HCT116 (cell line): ENCODE measurements at regions not wholly inside any gene's neighbourhood (a gene's known extent, or its start where the extent isn't known, plus 50 kb on each side); places are given as distances from the start of the nearest gene placed in this dataset.
"Not testable (repeated sequence)": the region's sequence is repeated elsewhere in the genome, so short reads cannot be mapped to it uniquely, and the experiment has no call there.

Source experiments
- ATAC-seq: fragments of 200-7000 bp; cut with Tn5 transposase; 2 replicates; pipeline ENCODE4 v1.9.1; 2020; ENCODE audit warnings: mild to moderate bottlenecking, moderate library complexity
- BruUV-seq: library from RNA; stranded (reverse); fragments of 400-500 nt; replicated peaks from 2 replicates; lab custom pipeline; 2021; lab: Mats Ljungman, UMichigan
- CTCF ChIA-PET: fragments of 300-600 bp; sonication (Branson Sonifier 250); formaldehyde crosslinking; loops from one replicate; lab custom pipeline; 2021; ENCODE audit warnings: antibody characterized with exemption; lab: Charles Lee
- POLR2A ChIA-PET: fragments of 300-600, 350-600 bp; sonication (Branson Sonifier 250); formaldehyde crosslinking; loops from one replicate; lab custom pipeline; 2021; ENCODE audit warnings: antibody characterized with exemption; lab: Charles Lee
- RAD21 ChIA-PET, 2 experiments: fragments of 300-600 bp; sonication (Branson Sonifier 250); formaldehyde crosslinking; loops; one replicate each; lab custom pipeline; 2023; ENCODE audit warnings: low total read pairs in 2 of 2; ENCODE audit not compliant: uncharacterized antibody in 2 of 2, unreplicated experiment in 2 of 2, low non-redundant PET in 1 of 2; lab: Charles Lee
- DNase-seq: peaks from one replicate; pipeline ENCODE4 v3.0.0-alpha.2; 2010; ENCODE audit warnings: low read depth, low spot score
- H2AFZ ChIP-seq: fragments of 200-600 bp; shearing (Covaris generic), sonication (generic); 2 replicates; pipeline ENCODE4 v1.6.1; 2017; ENCODE audit warnings: low read depth, mixed run types, mixed read lengths, antibody characterized with exemption, low read length; ENCODE audit not compliant: poor library complexity, severe bottlenecking
- H3K27ac ChIP-seq: 2 replicates; pipeline ENCODE4 v1.5.1; 2012; ENCODE audit warnings: low read depth, low read length
- H3K27me3 ChIP-seq: fragments of 200-600 bp; sonication (generic); 2 replicates; pipeline ENCODE4 v1.6.1; 2016; ENCODE audit warnings: mixed run types, low read length, mixed read lengths; ENCODE audit not compliant: insufficient read depth
- H3K36me3 ChIP-seq, 2 experiments: fragments of 200-500 bp in 1 of 2; fragments of 200-600 bp in 1 of 2; sonication (Bioruptor generic) in 1 of 2; sonication (generic) in 1 of 2; 2 replicates each; pipeline versions ENCODE4 v1.5.1 to v1.6.1; 2014 to 2016; ENCODE audit warnings: low read length in 2 of 2, inconsistent platforms in 1 of 2, mixed read lengths in 1 of 2, mixed run types in 1 of 2; ENCODE audit not compliant: insufficient read depth in 2 of 2, control insufficient read depth in 1 of 2
- H3K4me1 ChIP-seq, 2 experiments: fragments of 200-600 bp in 1 of 2; sonication (generic) in 1 of 2; 2 replicates each; pipeline versions ENCODE4 v1.5.1 to v1.6.1; 2012 to 2017; ENCODE audit warnings: low read length in 2 of 2, inconsistent platforms in 1 of 2, mild to moderate bottlenecking in 1 of 2, mixed read lengths in 1 of 2, mixed run types in 1 of 2, moderate library complexity in 1 of 2; ENCODE audit not compliant: insufficient read depth in 2 of 2, control insufficient read depth in 1 of 2
- H3K4me2 ChIP-seq: fragments of 200-600 bp; sonication (generic); 2 replicates; pipeline ENCODE4 v1.6.1; 2017; ENCODE audit warnings: mixed run types, low read length, mixed read lengths
- H3K4me3 ChIP-seq, 2 experiments: fragments of 200-600 bp in 1 of 2; sonication (generic) in 1 of 2; replicated peaks in 1 of 2; 2 replicates each; pipeline ENCODE4 v1.5.1; 2011 to 2016; ENCODE audit warnings: low read length in 2 of 2, control low read depth in 1 of 2, low read depth in 1 of 2, mild to moderate bottlenecking in 1 of 2, mixed read lengths in 1 of 2, mixed run types in 1 of 2
- H3K79me2 ChIP-seq: fragments of 200-600 bp; sonication (generic); 2 replicates; pipeline ENCODE4 v1.6.1; 2017; ENCODE audit warnings: mild to moderate bottlenecking, mixed run types, low read length, moderate library complexity, mixed read lengths; ENCODE audit not compliant: insufficient read depth
- H3K9ac ChIP-seq: fragments of 200-600 bp; sonication (generic); 2 replicates; pipeline ENCODE4 v1.6.1; 2016; ENCODE audit warnings: low read length, mixed read lengths
- H3K9me2 ChIP-seq: fragments of 200-600 bp; sonication (generic), shearing (Covaris generic); 2 replicates; pipeline ENCODE4 v1.6.1; 2017; ENCODE audit warnings: mixed run types, mild to moderate bottlenecking, moderate library complexity; ENCODE audit not compliant: insufficient read depth
- H3K9me3 ChIP-seq, 2 experiments: fragments of 200-500 bp in 1 of 2; fragments of 200-600 bp in 1 of 2; sonication (Bioruptor generic) in 1 of 2; sonication (generic) in 1 of 2; 2 replicates each; pipeline ENCODE4 v1.6.1; 2014 to 2017; ENCODE audit warnings: low read length in 2 of 2, mixed read lengths in 2 of 2, inconsistent platforms in 1 of 2, low read depth in 1 of 2, mild to moderate bottlenecking in 1 of 2, mixed run types in 1 of 2, moderate library complexity in 1 of 2; ENCODE audit not compliant: control insufficient read depth in 1 of 2, insufficient read depth in 1 of 2
- H4K20me1 ChIP-seq: fragments of 200-600 bp; sonication (generic), shearing (Covaris generic); 2 replicates; pipeline ENCODE4 v1.6.1; 2017; ENCODE audit warnings: mixed run types, mild to moderate bottlenecking, moderate library complexity; ENCODE audit not compliant: insufficient read depth
- CBX3 ChIP-seq: IDR thresholded peaks from 2 replicates; pipeline ENCODE4 v1.6.1; 2012; ENCODE audit warnings: low read depth
- CEBPB ChIP-seq: IDR thresholded peaks from 2 replicates; pipeline ENCODE4 v1.6.1; 2012; ENCODE audit warnings: low read depth
- EGR1 ChIP-seq: IDR thresholded peaks from 2 replicates; pipeline ENCODE4 v1.6.1; 2012; ENCODE audit warnings: low read depth
- ELF1 ChIP-seq: IDR thresholded peaks from 2 replicates; pipeline ENCODE4 v1.6.1; 2012; ENCODE audit warnings: low read depth, borderline replicate concordance
- EZH2 ChIP-seq: fragments of 200-600 bp; sonication (generic); IDR thresholded peaks from 2 replicates; pipeline ENCODE4 v1.6.1; 2017; ENCODE audit warnings: antibody characterized with exemption, mixed run types
- EZH2phosphoT487 ChIP-seq: fragments of 200-600 bp; IDR thresholded peaks from 2 replicates; pipeline ENCODE4 v1.6.1; 2018; ENCODE audit warnings: antibody characterized with exemption, borderline replicate concordance
- FOSL1 ChIP-seq: IDR thresholded peaks from 2 replicates; pipeline ENCODE4 v1.6.1; 2012; ENCODE audit warnings: low read depth
- JUND ChIP-seq: IDR thresholded peaks from 2 replicates; pipeline ENCODE4 v1.6.1; 2012
- POLR2AphosphoS5 ChIP-seq: IDR thresholded peaks from 2 replicates; pipeline ENCODE4 v1.6.1; 2011; ENCODE audit warnings: mild to moderate bottlenecking, low read depth, low read length, moderate library complexity
- RAD21 ChIP-seq: IDR thresholded peaks from 2 replicates; pipeline ENCODE4 v1.6.1; 2012; ENCODE audit warnings: low read depth, mild to moderate bottlenecking
- SRF ChIP-seq: IDR thresholded peaks from 2 replicates; pipeline ENCODE4 v1.6.1; 2012; ENCODE audit warnings: low read depth
- YY1 ChIP-seq: IDR thresholded peaks from 2 replicates; pipeline ENCODE4 v1.6.1; 2011; ENCODE audit warnings: low read length, low read depth, moderate library complexity, mild to moderate bottlenecking; ENCODE audit not compliant: insufficient replicate concordance; ENCODE audit errors: extremely low read depth
- intact Hi-C: fragments of 100-400 bp; cut with micrococcal nuclease; formaldehyde crosslinking; loops from 2 replicates; pipeline ENCODE4 v1.10.0; 2022
- TF ChIP-seq, protein P1 (sequence below): IDR thresholded peaks from 2 replicates; pipeline ENCODE4 v1.6.1; 2011; ENCODE audit warnings: mild to moderate bottlenecking, low read length, moderate library complexity; ENCODE audit not compliant: insufficient replicate concordance; ENCODE audit errors: extremely low read depth

DNA sequence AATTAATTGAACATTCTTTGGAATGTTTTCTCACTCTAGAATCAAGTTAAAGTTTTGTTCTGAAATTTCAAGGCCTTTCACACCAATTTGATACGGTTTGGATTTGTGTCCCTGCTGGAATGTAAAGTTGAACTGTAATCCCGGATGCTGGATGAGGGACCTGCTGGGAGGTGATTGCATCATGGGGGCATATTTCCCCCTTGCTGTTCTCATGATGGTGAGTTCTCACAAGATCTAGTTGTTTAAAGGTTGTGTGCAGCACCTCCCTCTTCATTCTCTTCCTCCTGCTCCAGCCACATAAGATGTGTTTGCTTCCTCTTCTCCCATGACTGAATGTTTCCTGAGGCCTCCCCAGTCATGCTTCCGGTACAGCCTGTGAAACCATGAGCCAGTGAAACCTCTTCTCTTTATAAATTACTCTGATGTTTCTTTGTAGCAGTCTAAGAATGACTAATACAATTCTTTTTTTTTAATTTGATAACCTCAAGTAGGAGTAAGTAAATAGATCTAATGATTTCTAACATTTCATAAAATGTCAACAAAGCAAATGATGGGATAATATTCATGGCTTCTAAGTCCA lies 144.2 kb upstream of the CDH7 start:
- ChIA-PET CTCF (no interaction called here), POLR2A (no interaction called here), RAD21 (no interaction called here)
- no peak for DNase-seq
- H3K9me3 ChIP-seq: peaks cover 3 to 24% of the 10 kb centered on the region in 2 experiments; a peak in 3 of 4 replicates
- no TSS peak for BruUV-seq
- no peaks in the 10 kb centered on the region for H3K27me3 ChIP-seq
- no peak overlapping the region for H3K4me2 ChIP-seq
- H3K4me3 ChIP-seq: no peak overlapping the region
- no peak for ATAC-seq
- no peak for TF ChIP-seq FOSL1
- TF ChIP-seq CBX3: no peak
- TF ChIP-seq POLR2AphosphoS5: no peak
- no peak for TF ChIP-seq SRF
- TF ChIP-seq ELF1: no peak
- TF ChIP-seq CEBPB: no peak
- TF ChIP-seq EZH2phosphoT487: no peak
- TF ChIP-seq, protein P1, sequence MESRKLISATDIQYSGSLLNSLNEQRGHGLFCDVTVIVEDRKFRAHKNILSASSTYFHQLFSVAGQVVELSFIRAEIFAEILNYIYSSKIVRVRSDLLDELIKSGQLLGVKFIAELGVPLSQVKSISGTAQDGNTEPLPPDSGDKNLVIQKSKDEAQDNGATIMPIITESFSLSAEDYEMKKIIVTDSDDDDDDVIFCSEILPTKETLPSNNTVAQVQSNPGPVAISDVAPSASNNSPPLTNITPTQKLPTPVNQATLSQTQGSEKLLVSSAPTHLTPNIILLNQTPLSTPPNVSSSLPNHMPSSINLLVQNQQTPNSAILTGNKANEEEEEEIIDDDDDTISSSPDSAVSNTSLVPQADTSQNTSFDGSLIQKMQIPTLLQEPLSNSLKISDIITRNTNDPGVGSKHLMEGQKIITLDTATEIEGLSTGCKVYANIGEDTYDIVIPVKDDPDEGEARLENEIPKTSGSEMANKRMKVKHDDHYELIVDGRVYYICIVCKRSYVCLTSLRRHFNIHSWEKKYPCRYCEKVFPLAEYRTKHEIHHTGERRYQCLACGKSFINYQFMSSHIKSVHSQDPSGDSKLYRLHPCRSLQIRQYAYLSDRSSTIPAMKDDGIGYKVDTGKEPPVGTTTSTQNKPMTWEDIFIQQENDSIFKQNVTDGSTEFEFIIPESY: no peak
- no peak for TF ChIP-seq EZH2
- no peak for TF ChIP-seq YY1
- no peak for TF ChIP-seq EGR1
- TF ChIP-seq JUND: no peak
- TF ChIP-seq RAD21: no peak
- intact Hi-C loops: no loop called here
- no peaks in the 10 kb centered on the region for H3K9me2 ChIP-seq
- H3K36me3 ChIP-seq: no peaks in the 10 kb centered on the region
- no peaks in the 10 kb centered on the region for H3K4me1 ChIP-seq
- H4K20me1 ChIP-seq: no peaks in the 10 kb centered on the region
- no peak overlapping the region for H2AFZ ChIP-seq
- H3K79me2 ChIP-seq: no peaks in the 10 kb centered on the region
- H3K27ac ChIP-seq: no peak overlapping the region
- H3K9ac ChIP-seq: no peak overlapping the region

DNA sequence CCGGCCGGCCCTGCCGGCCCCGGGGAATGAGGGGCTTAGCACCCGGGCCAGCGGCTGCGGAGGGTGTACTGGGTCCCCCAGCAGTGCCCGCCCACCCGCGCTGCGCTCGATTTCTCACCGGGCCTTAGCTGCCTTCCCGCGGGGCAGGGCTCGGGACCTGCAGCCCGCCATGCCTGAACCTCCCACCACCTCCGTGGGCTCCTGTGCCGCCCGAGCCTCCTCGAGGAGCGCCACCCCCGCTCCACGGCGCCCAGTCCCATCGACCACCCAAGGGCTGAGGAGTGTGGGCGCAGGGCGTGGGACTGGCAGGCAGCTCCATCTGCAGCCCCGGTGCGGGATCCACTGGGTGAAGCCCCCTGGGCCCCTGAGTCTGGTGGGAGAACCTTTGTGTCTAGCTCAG lies 145.5 kb upstream of the CDH7 start:
- H3K27ac ChIP-seq, DNase-seq, H3K79me2 ChIP-seq, POLR2A ChIA-PET, H3K9me2 ChIP-seq, H3K4me2 ChIP-seq, CTCF ChIA-PET, H3K36me3 ChIP-seq, H3K27me3 ChIP-seq, H2AFZ ChIP-seq, intact Hi-C loops, ATAC-seq, H4K20me1 ChIP-seq, BruUV-seq, H3K9ac ChIP-seq, H3K4me1 ChIP-seq, RAD21 ChIA-PET, H3K4me3 ChIP-seq: not testable (repeated sequence)
- peaks cover 0 to 28% of the 10 kb centered on the region in 2 experiments; a peak in 3 of 4 replicates for H3K9me3 ChIP-seq
